ENCODE measurements at regions not wholly inside any gene's neighbourhood (a gene's known extent, or its start where the extent isn't known, plus 50 kb on each side); places are given as distances from the start of the nearest gene placed in this dataset.

GRCh38 chr17:70295329-70295728 is 126.0 kb downstream of the KCNJ2 start:
- intact Hi-C loops (cut with DNase I): no loop called here
- Histone ChIP-seq H3K27me3 (no peaks in the 10 kb centered on the region), H3K4me3 (no peak overlapping the region), H3K36me3 (no peaks in the 10 kb centered on the region), H3K27ac (no peak overlapping the region), H3K9me3 (no peaks in the 10 kb centered on the region), H3K4me1 (no peaks in the 10 kb centered on the region)
- no peak for DNase-seq (ENCODE audit: low spot score in 2 of 2)
- no peak for TF ChIP-seq CTCF (IDR thresholded peaks at IDR 0.05)

GRCh38 chr17:70295731-70296130 is 126.4 kb downstream of the KCNJ2 start:
- no peak for TF ChIP-seq CTCF (IDR thresholded peaks at IDR 0.05)
- Histone ChIP-seq H3K4me3 (no peak overlapping the region), H3K4me1 (no peaks in the 10 kb centered on the region), H3K27me3 (no peaks in the 10 kb centered on the region), H3K9me3 (no peaks in the 10 kb centered on the region), H3K36me3 (no peaks in the 10 kb centered on the region), H3K27ac (no peak overlapping the region)
- intact Hi-C loops (cut with DNase I): no loop called here
- no peak for DNase-seq (ENCODE audit: low spot score in 2 of 2)

- DNase-seq (ENCODE audit: low spot score in 2 of 2): no peak
- no peak for TF ChIP-seq CTCF (IDR thresholded peaks at IDR 0.05)
- Histone ChIP-seq H3K4me1 (no peaks in the 10 kb centered on the region), H3K27ac (no peak overlapping the region), H3K27me3 (no peaks in the 10 kb centered on the region), H3K9me3 (no peaks in the 10 kb centered on the region), H3K36me3 (no peaks in the 10 kb centered on the region), H3K4me3 (no peak overlapping the region)
- intact Hi-C loops (cut with DNase I): no loop called here
Observed at GRCh38 chr17:70296456-70296855, 127.1 kb downstream of the KCNJ2 start.

GRCh38 chr17:70297397-70297796 is 128.1 kb downstream of the KCNJ2 start:
- H3K4me1 ChIP-seq: no peaks in the 10 kb centered on the region
- no peak for TF ChIP-seq CTCF (IDR thresholded peaks at IDR 0.05)
- intact Hi-C loops (cut with DNase I): no loop called here
- no peak overlapping the region for H3K4me3 ChIP-seq
- no peak overlapping the region for H3K27ac ChIP-seq
- H3K36me3 ChIP-seq: no peaks in the 10 kb centered on the region
- no peaks in the 10 kb centered on the region for H3K9me3 ChIP-seq
- H3K27me3 ChIP-seq: no peaks in the 10 kb centered on the region
- no peak for DNase-seq (ENCODE audit: low spot score in 2 of 2)

GRCh38 chr17:70298929-70299531 is 129.7 kb downstream of the KCNJ2 start:
- no peaks in the 10 kb centered on the region for H3K9me3 ChIP-seq
- H3K4me3 ChIP-seq: no peak overlapping the region
- no peak for DNase-seq (ENCODE audit: low spot score in 2 of 2)
- TF ChIP-seq CTCF (IDR thresholded peaks at IDR 0.05): no peak
- H3K4me1 ChIP-seq: no peaks in the 10 kb centered on the region
- H3K27me3 ChIP-seq: no peaks in the 10 kb centered on the region
- no peaks in the 10 kb centered on the region for H3K36me3 ChIP-seq
- intact Hi-C loops (cut with DNase I): no loop called here
- no peak overlapping the region for H3K27ac ChIP-seq
